Caco-2 (cell line): ENCODE measurements at regions not wholly inside any gene's neighbourhood (a gene's known extent, or its start where the extent isn't known, plus 50 kb on each side); places are given as distances from the start of the nearest gene placed in this dataset.
"Not testable (repeated sequence)": the region's sequence is repeated elsewhere in the genome, so short reads cannot be mapped to it uniquely, and the experiment has no call there.

Source experiments
- BruUV-seq: library from RNA; stranded (reverse); fragments of 400-500 nt; replicated peaks from 2 replicates; lab custom pipeline; 2021; lab: Mats Ljungman, UMichigan
- CTCF ChIA-PET: fragments of 300-600 bp; sonication (Branson Sonifier 250); formaldehyde crosslinking; loops from one replicate; lab custom pipeline; 2022; ENCODE audit warnings: antibody characterized with exemption; lab: Charles Lee
- POLR2A ChIA-PET: fragments of 300-600 bp; sonication (Branson Sonifier 250); formaldehyde crosslinking; loops from one replicate; lab custom pipeline; 2022; ENCODE audit warnings: antibody characterized with exemption; lab: Charles Lee
- DNase-seq, 2 experiments: peaks; one replicate each; pipeline versions ENCODE4 v3.0.0 to v3.0.0-alpha.2; 2020 to 2022
- H3K27me3 ChIP-seq: replicated peaks from 2 replicates; pipeline ENCODE4 v1.6.0; 2011; ENCODE audit warnings: low read length; ENCODE audit not compliant: control insufficient read depth, insufficient read depth
- H3K36me3 ChIP-seq: 2 replicates; pipeline ENCODE4 v1.5.1; 2011; ENCODE audit warnings: low read length; ENCODE audit not compliant: control insufficient read depth, insufficient read depth
- H3K4me1 ChIP-seq: fragments of 250-450 bp; sonication (Bioruptor Pico); 2 replicates; pipeline ENCODE4 v1.5.1; 2020; ENCODE audit warnings: mild to moderate bottlenecking
- H3K4me3 ChIP-seq: 2 replicates; pipeline ENCODE4 v1.5.1; 2011; ENCODE audit warnings: low read depth, mild to moderate bottlenecking, control low read depth, low read length
- H3K9me3 ChIP-seq: fragments of 250-450 bp; sonication (Bioruptor Pico); 2 replicates; pipeline ENCODE4 v1.5.1; 2020; ENCODE audit warnings: mild to moderate bottlenecking, moderate library complexity
- H3K27ac Mint-ChIP-seq: one replicate; pipeline ENCODE4 v1.8.0; 2022; ENCODE audit warnings: mixed read lengths; ENCODE audit not compliant: unreplicated experiment
- H3K27me3 Mint-ChIP-seq: one replicate; pipeline ENCODE4 v1.8.0; 2022; ENCODE audit warnings: mixed read lengths; ENCODE audit not compliant: insufficient read depth, unreplicated experiment
- H3K36me3 Mint-ChIP-seq: one replicate; pipeline ENCODE4 v1.8.0; 2022; ENCODE audit warnings: mild to moderate bottlenecking, mixed read lengths; ENCODE audit not compliant: insufficient read depth, unreplicated experiment
- H3K4me1 Mint-ChIP-seq: one replicate; pipeline ENCODE4 v1.8.0; 2022; ENCODE audit warnings: low read depth, mixed read lengths; ENCODE audit not compliant: unreplicated experiment
- H3K4me3 Mint-ChIP-seq: one replicate; pipeline ENCODE4 v1.8.0; 2022; ENCODE audit warnings: mild to moderate bottlenecking, moderate library complexity, mixed read lengths; ENCODE audit not compliant: unreplicated experiment
- H3K9me3 Mint-ChIP-seq: one replicate; pipeline ENCODE4 v1.8.0; 2022; ENCODE audit warnings: mixed read lengths; ENCODE audit not compliant: unreplicated experiment
- CTCF ChIP-seq, 2 experiments: fragments of 200-600 bp in 1 of 2; IDR thresholded peaks; 1 replicate in 1 of 2; 2 replicates in 1 of 2; pipeline versions ENCODE4 v1.5.1 to v1.8.0; 2011 to 2022; ENCODE audit warnings: antibody characterized with exemption in 1 of 2, control low read depth in 1 of 2, inconsistent platforms in 1 of 2, low read depth in 1 of 2, low read length in 1 of 2, mild to moderate bottlenecking in 1 of 2, moderate library complexity in 1 of 2; ENCODE audit not compliant: insufficient read depth in 1 of 2, severe bottlenecking in 1 of 2, unreplicated experiment in 1 of 2
- intact Hi-C: fragments of 100-400 bp; cut with micrococcal nuclease; formaldehyde crosslinking; loops from one replicate; pipeline ENCODE4 v1.10.0; 2022; ENCODE audit not compliant: unreplicated experiment

DNA sequence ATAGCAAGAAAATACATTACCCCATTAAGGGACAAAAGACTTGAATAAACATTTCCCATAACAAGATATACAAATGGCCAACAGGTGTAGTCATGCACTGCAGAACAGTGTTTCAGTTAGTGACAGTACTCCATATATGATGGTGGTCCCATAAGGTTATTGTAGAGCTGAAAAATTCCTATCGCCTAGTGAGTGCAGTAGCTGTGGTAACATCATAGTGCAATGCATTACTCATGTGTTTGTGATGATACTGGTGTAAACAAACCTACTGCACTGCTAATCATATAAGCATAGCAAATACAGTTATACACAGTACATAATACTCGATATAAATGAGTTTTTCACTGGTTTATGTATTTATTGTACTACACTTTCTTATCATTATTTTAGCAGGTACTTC lies 168.7 kb downstream of the C12orf75 start:
- ChIA-PET CTCF (no interaction called here), POLR2A (no interaction called here)
- Mint-ChIP-seq H3K9me3 (peaks cover 27% of the 10 kb centered on the region), H3K27ac (no peak overlapping the region), H3K4me3 (no peak overlapping the region), H3K36me3 (peaks cover 6% of the 10 kb centered on the region), H3K4me1 (peaks cover 7% of the 10 kb centered on the region), H3K27me3 (no peaks in the 10 kb centered on the region)
- intact Hi-C loops = no loop called here
- DNase-seq = no peak
- no peaks in the 10 kb centered on the region for H3K4me1 ChIP-seq
- no peaks in the 10 kb centered on the region for H3K27me3 ChIP-seq
- no peaks in the 10 kb centered on the region for H3K36me3 ChIP-seq
- H3K4me3 ChIP-seq = no peak overlapping the region
- no peak for TF ChIP-seq CTCF (IDR thresholded peaks at IDR 0.05; ENCODE audit: insufficient read depth in 1 of 2, low read depth in 1 of 2, low read length in 1 of 2, severe bottlenecking in 1 of 2, unreplicated experiment in 1 of 2)
- H3K9me3 ChIP-seq = peaks cover 11% of the 10 kb centered on the region; the same call in 1 of the 2 replicates
- no TSS peak for BruUV-seq

DNA sequence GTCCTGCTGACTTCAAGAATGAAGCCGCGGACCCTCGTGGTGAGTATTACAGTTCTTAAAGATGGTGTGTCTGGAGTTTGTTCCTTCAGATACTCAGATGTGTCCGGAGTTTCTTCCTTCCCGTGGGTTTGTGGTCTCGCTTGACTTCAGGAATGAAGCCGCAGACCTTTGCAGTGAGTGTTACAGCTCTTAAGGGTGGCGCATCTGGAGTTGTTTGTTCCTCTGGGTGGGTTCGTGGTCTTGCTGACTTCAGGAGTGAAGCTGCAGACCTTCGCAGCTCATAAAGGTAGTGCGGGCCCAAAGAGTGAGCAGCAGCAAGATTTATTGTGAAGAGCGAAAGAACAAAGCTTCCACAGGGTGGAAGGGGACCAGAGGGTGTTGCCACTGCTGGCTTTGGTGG lies 170.2 kb downstream of the C12orf75 start:
- POLR2A ChIA-PET, H3K36me3 ChIP-seq, H3K36me3 Mint-ChIP-seq, BruUV-seq, H3K27me3 ChIP-seq, CTCF ChIA-PET, H3K9me3 ChIP-seq, H3K4me1 Mint-ChIP-seq, H3K27ac Mint-ChIP-seq, H3K4me3 Mint-ChIP-seq, H3K4me1 ChIP-seq, DNase-seq, H3K27me3 Mint-ChIP-seq, intact Hi-C loops, H3K4me3 ChIP-seq: not testable (repeated sequence)
- H3K9me3 Mint-ChIP-seq = peaks cover 15% of the 10 kb centered on the region

DNA sequence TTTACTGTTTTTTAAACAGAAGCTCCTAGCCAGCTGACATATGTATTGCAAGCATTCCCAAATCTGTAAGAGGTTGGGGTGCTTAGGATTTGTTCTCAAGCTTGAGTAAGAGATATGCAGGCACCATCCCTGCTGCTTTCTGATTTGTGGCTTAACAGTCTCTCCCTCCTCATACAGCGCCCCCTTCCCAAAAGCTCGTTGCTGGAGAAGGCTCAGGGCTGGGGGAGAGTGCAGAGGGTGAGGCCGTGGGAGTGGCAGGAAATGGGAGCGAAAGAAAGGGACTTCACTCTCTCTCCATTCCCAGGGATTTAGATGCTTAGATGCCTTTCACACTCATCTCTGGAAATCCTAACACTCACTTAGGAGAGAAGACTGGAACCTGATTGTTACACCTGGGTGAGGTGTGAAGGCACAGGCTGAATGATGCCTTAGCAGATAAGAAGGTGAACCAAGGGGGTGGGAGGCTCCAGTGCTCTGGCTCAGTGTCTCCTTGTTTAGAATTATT lies 172.0 kb downstream of the C12orf75 start:
- H3K4me1 ChIP-seq = no peaks in the 10 kb centered on the region; the same call in 1 of the 2 replicates
- TF ChIP-seq CTCF (IDR thresholded peaks at IDR 0.05; ENCODE audit: insufficient read depth in 1 of 2, low read depth in 1 of 2, low read length in 1 of 2, severe bottlenecking in 1 of 2, unreplicated experiment in 1 of 2) = no peak
- no peaks in the 10 kb centered on the region for H3K9me3 ChIP-seq
- H3K27me3 ChIP-seq = no peaks in the 10 kb centered on the region
- Mint-ChIP-seq H3K4me1 (peaks cover 14% of the 10 kb centered on the region), H3K27me3 (no peaks in the 10 kb centered on the region), H3K9me3 (no peaks in the 10 kb centered on the region), H3K4me3 (no peak overlapping the region), H3K27ac (no peak overlapping the region), H3K36me3 (no peaks in the 10 kb centered on the region)
- POLR2A ChIA-PET = no interaction called here
- intact Hi-C loops = no loop called here
- H3K36me3 ChIP-seq = no peaks in the 10 kb centered on the region
- no peak for DNase-seq
- CTCF ChIA-PET = no interaction called here
- no peak overlapping the region for H3K4me3 ChIP-seq
- no TSS peak for BruUV-seq

GRCh38 chr12:105503619-105504018 lies 173.1 kb downstream of the C12orf75 start:
- no peak for DNase-seq
- intact Hi-C loops = no loop called here
- no TSS peak for BruUV-seq
- Mint-ChIP-seq H3K9me3 (no peaks in the 10 kb centered on the region), H3K4me3 (no peak overlapping the region), H3K4me1 (peaks cover 14% of the 10 kb centered on the region), H3K27ac (no peak overlapping the region), H3K36me3 (no peaks in the 10 kb centered on the region), H3K27me3 (no peaks in the 10 kb centered on the region)
- H3K36me3 ChIP-seq = no peaks in the 10 kb centered on the region
- no peak for TF ChIP-seq CTCF (IDR thresholded peaks at IDR 0.05; ENCODE audit: insufficient read depth in 1 of 2, low read depth in 1 of 2, low read length in 1 of 2, severe bottlenecking in 1 of 2, unreplicated experiment in 1 of 2)
- ChIA-PET POLR2A (no interaction called here), CTCF (no interaction called here)
- no peaks in the 10 kb centered on the region for H3K9me3 ChIP-seq
- H3K4me1 ChIP-seq = no peaks in the 10 kb centered on the region; the same call in 1 of the 2 replicates
- no peak overlapping the region for H3K4me3 ChIP-seq
- H3K27me3 ChIP-seq = no peaks in the 10 kb centered on the region
